AG04450 (cell line): ENCODE measurements at regions not wholly inside any gene's neighbourhood (a gene's known extent, or its start where the extent isn't known, plus 50 kb on each side); places are given as distances from the start of the nearest gene placed in this dataset.

Experiments used
- CTCF ChIA-PET: fragments of 300-600, 350-600 bp; formaldehyde crosslinking; extraction: SDS; loops from one replicate; lab custom pipeline; 2022; ENCODE audit warnings: antibody characterized with exemption, inconsistent platforms; lab: Charles Lee
- POLR2A ChIA-PET: fragments of 350-600 bp; formaldehyde crosslinking; extraction: SDS; loops from one replicate; lab custom pipeline; 2021; ENCODE audit warnings: antibody characterized with exemption, inconsistent platforms; lab: Yijun Ruan, JAX
- DNase-seq: peaks from one replicate; pipeline ENCODE4 v3.0.0-alpha.2; 2011; ENCODE audit warnings: low read depth, low spot score
- H3K27ac ChIP-seq: one replicate; pipeline ENCODE4 v1.5.1; 2012; ENCODE audit warnings: low read depth, low read length, control low read depth
- H3K27me3 ChIP-seq: one replicate; pipeline ENCODE4 v1.6.0; 2012; ENCODE audit warnings: low read length; ENCODE audit not compliant: control insufficient read depth, insufficient read depth
- H3K4me3 ChIP-seq: 2 replicates; pipeline ENCODE4 v1.5.1; 2011; ENCODE audit warnings: mild to moderate bottlenecking, low read depth, low read length, control low read depth
- H3K9me3 ChIP-seq: 2 replicates; pipeline ENCODE4 v1.5.1; 2012; ENCODE audit warnings: low read length; ENCODE audit not compliant: control insufficient read depth, insufficient read depth
- TF ChIP-seq, protein P1 (sequence below): IDR thresholded peaks from 2 replicates; pipeline ENCODE4 v1.5.1; 2011; ENCODE audit warnings: low read depth, low read length, control low read depth, inconsistent platforms

DNA sequence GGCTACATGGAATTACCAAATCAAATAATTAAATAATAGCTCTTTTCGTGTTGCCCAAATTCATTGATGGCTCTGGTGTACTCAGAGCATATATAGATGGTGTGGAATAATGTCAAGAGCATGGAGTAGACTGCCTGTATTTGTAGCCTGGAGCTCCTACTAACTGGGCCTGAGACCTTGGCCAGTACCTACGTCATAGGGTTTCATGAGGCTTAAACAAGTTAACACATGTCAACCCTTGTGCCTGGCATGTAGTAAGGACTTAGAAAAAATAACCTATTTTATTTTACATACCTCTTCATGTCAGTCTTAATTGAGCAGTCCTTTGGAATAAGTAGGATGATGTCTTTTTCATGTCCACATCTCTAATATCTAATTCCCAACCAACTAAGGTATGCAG is 223.7 kb upstream of the DPH6 start:
- TF ChIP-seq, protein P1, sequence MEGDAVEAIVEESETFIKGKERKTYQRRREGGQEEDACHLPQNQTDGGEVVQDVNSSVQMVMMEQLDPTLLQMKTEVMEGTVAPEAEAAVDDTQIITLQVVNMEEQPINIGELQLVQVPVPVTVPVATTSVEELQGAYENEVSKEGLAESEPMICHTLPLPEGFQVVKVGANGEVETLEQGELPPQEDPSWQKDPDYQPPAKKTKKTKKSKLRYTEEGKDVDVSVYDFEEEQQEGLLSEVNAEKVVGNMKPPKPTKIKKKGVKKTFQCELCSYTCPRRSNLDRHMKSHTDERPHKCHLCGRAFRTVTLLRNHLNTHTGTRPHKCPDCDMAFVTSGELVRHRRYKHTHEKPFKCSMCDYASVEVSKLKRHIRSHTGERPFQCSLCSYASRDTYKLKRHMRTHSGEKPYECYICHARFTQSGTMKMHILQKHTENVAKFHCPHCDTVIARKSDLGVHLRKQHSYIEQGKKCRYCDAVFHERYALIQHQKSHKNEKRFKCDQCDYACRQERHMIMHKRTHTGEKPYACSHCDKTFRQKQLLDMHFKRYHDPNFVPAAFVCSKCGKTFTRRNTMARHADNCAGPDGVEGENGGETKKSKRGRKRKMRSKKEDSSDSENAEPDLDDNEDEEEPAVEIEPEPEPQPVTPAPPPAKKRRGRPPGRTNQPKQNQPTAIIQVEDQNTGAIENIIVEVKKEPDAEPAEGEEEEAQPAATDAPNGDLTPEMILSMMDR: no peak
- Histone ChIP-seq H3K4me3 (no peak overlapping the region), H3K27ac (no peak overlapping the region), H3K9me3 (no peaks in the 10 kb centered on the region; the same call in 1 of the 2 replicates), H3K27me3 (no peaks in the 10 kb centered on the region)
- ChIA-PET POLR2A (no interaction called here), CTCF (interaction anchor here (1.5 kb wide), 1 partner anchor 18 kb away, joined by 8 read pairs; no protein-coding TSS in a partner anchor)
- DNase-seq: no peak

DNA sequence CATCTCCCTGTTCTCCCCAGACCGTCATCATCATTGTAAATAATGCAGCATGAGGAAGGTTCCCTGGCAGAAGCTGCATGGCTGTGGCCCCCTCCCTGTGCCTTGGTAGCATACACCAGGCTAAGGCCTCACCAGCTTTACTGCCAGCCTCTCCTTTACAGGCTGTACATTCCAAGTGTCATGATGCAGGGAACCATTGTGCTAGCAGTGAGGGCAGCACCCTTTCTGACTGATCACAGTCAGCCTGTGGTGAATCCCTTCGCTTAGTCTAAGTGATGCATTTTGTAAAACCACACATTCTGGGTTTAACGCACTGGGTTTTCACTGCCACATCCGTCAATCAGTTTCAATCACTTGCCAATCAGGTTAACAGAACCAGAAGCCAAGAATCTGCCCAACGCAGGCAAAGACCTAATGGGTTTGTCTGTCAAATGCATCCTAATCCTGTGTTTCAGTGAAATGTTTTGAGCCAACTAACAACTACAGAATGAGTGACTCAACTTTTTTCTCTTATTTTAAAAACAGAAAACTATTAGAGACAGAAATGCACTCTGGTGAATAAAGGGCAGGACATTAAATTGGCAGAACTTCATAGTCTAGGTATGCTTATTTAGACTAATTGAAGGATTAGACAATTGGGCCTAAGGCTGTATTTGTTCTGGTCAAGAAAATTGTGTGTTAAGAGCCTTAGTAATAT is 225.9 kb upstream of the DPH6 start:
- H3K9me3 ChIP-seq: no peaks in the 10 kb centered on the region; the same call in 1 of the 2 replicates
- no peak overlapping the region for H3K4me3 ChIP-seq
- ChIA-PET CTCF (interaction anchor here (1.3 kb wide), 1 partner anchor 21 kb away, joined by 4 read pairs; no protein-coding TSS in a partner anchor), POLR2A (no interaction called here)
- H3K27me3 ChIP-seq: no peaks in the 10 kb centered on the region
- H3K27ac ChIP-seq: no peak overlapping the region
- DNase-seq: no peak
- TF ChIP-seq, protein P1: no peak

DNA sequence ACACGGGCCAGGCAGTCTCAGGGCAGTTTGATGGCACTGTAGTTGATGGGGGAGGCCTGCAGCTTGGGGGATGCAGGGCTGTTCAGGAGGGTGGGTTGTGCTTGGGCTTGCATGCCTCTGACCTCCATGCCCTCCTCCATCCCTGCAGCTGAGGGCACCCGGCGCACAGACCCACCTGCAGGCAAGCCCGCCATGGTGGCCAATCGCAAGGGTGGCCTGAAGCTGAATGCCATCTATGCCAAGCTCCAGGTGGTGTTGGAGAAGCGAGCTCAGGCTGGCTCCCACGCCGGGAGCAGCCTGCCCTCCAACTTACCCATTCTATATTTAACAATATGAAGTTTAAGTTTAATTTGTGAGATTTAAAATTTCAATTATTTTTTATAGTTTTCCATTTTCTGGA is 228.7 kb upstream of the DPH6 start:
- CTCF ChIA-PET: interaction anchor here (1.0 kb wide), 1 partner anchor 23 kb away, joined by 3 read pairs; no protein-coding TSS in a partner anchor
- H3K27me3 ChIP-seq: no peaks in the 10 kb centered on the region
- TF ChIP-seq, protein P1: no peak
- no peak overlapping the region for H3K27ac ChIP-seq
- POLR2A ChIA-PET: no interaction called here
- no peak for DNase-seq
- no peaks in the 10 kb centered on the region; the same call in 1 of the 2 replicates for H3K9me3 ChIP-seq
- no peak overlapping the region for H3K4me3 ChIP-seq

DNA sequence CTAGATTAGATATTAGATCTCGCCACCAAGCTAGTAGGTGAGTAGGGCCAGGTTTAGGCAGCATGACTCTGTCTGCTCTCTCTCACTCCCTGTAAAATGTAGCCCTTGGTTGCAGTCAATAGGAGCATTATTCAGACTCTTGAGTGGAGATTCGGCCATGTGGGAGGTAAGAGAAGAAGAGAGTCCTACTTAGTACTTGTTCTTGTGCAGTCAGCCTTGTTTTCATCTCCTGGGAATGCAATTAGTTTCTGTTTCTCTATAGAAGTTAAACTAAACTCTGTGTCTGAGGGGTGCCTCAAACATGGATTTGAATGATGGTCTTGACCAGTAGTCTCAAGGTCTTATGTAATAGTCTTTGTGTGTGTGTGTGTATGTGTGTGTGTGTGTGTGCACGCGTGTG is 229.5 kb upstream of the DPH6 start:
- no peak overlapping the region for H3K27ac ChIP-seq
- no peaks in the 10 kb centered on the region for H3K27me3 ChIP-seq
- no peak for DNase-seq
- CTCF ChIA-PET: interaction anchor here (1.0 kb wide), 1 partner anchor 24 kb away, joined by 3 read pairs; no protein-coding TSS in a partner anchor
- POLR2A ChIA-PET: no interaction called here
- H3K9me3 ChIP-seq: no peaks in the 10 kb centered on the region; the same call in 1 of the 2 replicates
- H3K4me3 ChIP-seq: no peak overlapping the region
- TF ChIP-seq, protein P1: no peak

DNA sequence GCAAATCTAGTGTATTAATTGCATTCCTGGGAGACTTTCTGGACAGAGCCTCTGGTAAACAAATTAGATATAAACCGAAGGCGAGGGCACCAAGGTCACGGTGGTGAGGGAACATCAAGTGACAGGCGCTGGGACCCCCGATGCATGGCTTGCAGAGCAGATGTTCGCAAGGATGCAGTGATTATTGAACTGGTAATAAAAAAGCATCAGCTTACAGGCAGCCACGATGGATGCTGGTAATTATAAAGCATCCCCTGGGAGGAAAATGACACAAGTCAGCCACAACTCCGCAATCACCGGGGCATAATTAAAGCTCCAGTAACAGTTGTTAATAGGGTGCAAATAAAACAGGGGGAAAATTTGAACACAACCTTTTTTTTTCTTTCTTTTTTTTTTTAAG is 231.1 kb upstream of the DPH6 start:
- DNase-seq: no peak
- Histone ChIP-seq H3K9me3 (no peaks in the 10 kb centered on the region; the same call in 1 of the 2 replicates), H3K27ac (no peak overlapping the region), H3K27me3 (no peaks in the 10 kb centered on the region), H3K4me3 (no peak overlapping the region)
- POLR2A ChIA-PET: no interaction called here
- TF ChIP-seq, protein P1: no peak
- CTCF ChIA-PET: no interaction called here
